HG03196 (cell line): ENCODE measurements at regions not wholly inside any gene's neighbourhood (a gene's known extent, or its start where the extent isn't known, plus 50 kb on each side); places are given as distances from the start of the nearest gene placed in this dataset.

Source experiments
- ATAC-seq: cut with Tn5 transposase; IDR thresholded peaks from one replicate; pipeline ENCODE4 v1.9.1; 2021; ENCODE audit not compliant: unreplicated experiment

DNA sequence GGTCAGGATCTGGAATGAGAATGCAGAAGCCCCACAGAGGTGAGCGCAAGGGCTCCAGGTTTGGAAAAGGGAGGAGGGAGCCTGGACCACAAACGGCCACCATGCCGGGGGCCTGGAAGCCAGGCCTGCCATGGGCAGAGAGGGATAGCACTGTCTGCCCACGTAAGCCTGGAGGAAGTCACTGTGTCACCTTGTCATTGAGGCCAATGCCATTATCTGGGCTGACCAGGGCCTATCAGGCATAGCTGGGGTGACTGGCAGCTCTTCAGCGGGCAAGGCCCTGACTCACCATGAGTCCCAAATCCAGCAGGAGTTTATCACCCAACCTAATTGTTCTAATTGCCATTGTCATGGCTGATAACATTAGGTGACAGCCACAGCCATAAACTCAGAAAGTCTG, 84.6 kb downstream of the MATN1 start:
- ATAC-seq: no peak

DNA sequence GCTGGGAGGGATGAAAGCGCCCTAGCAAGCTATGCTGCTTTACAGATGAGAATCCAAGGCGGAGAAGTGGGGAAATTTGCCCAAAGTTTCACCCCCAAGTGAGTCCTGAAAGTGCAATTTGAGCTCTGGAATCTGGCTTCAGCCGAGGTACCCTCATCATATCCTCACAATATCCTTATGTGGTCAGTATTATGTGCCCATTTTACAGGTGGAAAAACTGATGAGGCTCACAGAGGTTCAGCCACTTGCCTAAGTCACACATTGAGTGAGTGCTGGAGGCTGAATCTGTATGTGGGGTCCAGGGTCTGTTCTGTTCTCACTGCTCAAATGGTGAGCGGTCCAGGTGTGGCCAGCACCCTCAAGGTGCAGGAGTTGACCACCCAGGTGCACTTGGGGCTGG, 85.3 kb downstream of the MATN1 start:
- ATAC-seq: no peak

DNA sequence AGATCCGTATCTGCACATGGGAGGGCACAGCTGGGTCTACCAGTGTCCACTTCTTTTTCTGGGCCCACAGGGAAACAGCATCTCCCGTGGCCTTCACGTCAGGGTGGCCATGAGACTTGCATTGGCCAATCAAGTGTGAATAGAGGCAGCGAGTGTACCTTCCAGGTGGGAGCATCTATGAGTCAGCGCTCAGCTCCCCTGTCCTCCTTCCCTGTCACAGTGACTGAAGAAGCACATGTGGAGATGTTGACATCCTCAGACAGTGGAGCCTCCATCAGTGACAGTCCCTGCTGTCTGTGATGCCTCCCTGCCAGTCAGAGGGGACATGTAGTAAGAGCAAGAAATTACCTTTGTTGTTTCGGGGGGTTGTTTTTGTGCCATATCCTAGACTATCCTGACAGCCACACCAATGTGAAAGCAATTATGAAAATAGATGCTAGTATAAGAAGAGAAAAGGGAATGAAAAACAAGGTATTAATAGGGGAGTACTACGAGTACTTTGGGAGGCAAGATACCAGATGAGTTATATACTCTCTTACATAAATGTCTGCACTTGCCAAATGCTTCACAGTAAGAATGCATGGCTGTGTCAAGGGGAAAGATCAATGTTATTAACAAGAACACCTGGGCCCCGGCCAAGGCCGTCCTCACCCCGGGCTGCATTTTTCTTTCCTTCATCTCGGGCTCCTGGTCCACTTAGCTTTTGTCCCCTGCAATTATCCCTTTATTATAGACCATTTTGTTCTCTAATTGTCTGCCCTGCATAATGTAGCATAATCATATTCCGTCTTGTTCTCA, 86.0 kb downstream of the MATN1 start:
- no peak for ATAC-seq

- ATAC-seq: no peak
Measured at GRCh38 chr1:30636621-30637020, 86.8 kb downstream of the MATN1 start.

DNA sequence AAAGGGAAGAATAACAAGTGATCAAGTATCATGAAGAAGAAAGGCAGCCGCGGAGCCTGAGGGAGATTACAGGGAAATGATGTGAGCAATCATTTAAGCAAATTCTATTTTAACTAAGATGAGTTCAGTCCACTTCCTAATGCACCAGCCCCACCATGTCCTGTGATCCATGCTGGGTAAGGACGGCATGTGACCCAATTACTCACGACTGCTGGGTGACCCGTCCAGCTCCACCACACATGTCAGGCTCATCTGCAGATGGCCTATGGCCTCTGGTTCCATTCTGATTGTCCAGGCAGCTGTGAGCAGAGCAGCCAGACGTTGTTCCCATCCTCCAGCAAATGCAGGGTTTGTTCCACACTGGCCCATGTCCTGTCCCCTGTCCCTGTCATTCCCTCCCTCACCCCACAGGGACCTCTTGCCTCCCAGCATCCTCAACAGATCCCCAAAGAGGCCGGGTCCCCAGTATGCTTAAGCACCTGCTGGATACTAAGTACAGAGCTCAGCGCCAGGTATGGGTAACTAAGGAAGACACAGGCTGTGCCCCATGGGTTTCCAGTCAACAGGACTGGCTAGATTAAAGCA, 87.9 kb downstream of the MATN1 start:
- ATAC-seq: no peak

DNA sequence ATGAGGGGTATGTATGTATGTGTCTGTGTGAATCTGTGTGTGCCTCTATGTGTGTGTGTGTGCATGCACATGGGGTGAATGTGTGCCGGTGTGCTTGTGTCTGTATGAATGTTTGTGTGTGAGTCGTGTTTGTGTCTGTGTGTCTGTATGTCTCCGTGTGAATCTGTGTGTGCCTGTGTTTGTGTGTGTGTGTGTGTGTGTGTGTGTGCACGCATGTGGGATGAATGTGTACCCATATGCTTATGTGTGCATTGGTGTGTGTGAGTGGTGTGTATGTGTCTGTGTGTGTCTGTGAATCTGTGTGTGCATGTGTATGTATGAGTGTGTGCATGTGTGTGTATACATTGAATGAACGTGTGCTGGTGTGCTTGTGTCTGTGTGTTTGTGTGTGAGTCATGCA, 88.9 kb downstream of the MATN1 start:
- no peak for ATAC-seq

DNA sequence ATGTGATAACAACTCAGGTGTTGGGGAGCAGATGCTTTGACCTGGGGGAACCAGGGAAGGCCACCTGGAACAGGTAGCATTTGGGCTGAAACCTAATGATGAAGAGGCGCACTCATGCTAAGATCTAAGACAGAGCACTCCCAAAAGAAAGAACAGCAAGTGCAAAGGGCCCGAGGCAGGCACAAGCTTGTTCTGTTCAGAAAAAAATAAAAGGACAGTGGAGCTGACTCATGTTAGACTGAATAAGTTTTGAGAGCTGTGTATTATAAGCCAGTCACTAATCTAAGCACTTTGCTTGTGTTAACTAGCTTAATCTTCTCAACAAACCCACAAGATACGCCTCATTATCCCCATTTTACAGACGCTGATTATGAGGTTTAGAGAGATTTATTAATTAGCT, 90.1 kb downstream of the MATN1 start:
- ATAC-seq: no peak

DNA sequence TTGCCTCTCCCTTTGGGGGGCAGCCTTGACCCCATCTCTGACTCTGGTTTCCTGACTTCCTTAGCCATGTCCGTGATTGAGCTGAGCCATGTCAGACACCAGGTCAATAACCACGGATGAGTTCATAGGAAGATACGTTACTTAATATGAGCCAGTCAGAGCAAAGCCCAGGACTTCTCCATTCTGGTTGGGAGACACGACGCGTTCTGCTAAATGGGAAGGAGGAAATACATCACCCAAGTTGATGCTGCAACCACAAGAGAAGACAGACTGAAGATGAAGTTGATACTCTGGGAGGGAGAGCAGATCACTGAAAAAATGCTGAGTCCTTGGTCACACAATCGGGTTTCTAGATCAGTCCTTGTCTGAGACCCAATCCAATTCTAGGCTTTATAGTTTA, 90.9 kb downstream of the MATN1 start:
- ATAC-seq: no peak

DNA sequence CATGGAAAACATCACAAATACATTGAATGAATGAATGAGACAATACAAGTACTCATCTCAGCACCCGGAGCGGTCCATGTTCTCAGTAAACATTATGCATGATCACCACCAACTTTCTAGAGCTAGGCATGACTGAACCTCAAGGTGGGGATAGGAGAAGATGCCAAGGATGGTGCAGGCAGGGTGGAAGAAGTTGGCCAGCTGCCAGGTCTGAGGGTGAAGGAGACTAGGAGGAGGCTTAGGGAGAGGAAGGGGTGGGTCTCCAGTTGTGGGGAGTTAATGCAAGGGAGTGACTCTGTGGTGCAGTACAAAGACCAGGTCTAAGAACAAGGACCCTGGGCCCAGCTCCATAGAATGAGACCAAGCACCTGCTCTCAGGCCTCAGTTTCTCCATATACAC, 91.7 kb downstream of the MATN1 start:
- ATAC-seq: no peak

DNA sequence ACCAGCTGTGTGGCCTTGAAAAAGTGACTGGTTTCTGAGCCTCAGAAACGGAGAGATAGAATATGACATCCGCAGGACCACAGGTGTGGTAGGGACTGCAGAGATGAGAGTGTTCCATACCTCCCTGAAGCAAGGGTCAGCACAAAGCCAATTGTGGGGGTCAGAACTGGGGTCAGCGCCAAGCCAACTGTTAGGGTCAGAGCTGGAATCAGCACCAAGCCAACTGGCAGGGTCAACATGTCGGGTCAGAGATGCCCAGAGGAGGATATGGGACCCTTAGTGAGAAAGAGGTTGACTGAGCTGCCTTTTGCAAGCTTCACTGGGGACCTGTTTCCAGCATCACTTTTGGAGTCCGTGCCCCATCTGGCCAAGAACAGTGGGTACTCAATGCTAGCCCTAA, 93.9 kb downstream of the MATN1 start:
- ATAC-seq: no peak

- no peak for ATAC-seq
Measured at GRCh38 chr1:30627994-30628393, 95.4 kb downstream of the MATN1 start.

- no peak for ATAC-seq
Measured at GRCh38 chr1:30627206-30627605, 96.2 kb downstream of the MATN1 start.

GRCh38 chr1:30623431-30623830, 100.0 kb downstream of the MATN1 start:
- no peak for ATAC-seq

- ATAC-seq: no peak
Measured at GRCh38 chr1:30619619-30620018, 103.8 kb downstream of the MATN1 start.

DNA sequence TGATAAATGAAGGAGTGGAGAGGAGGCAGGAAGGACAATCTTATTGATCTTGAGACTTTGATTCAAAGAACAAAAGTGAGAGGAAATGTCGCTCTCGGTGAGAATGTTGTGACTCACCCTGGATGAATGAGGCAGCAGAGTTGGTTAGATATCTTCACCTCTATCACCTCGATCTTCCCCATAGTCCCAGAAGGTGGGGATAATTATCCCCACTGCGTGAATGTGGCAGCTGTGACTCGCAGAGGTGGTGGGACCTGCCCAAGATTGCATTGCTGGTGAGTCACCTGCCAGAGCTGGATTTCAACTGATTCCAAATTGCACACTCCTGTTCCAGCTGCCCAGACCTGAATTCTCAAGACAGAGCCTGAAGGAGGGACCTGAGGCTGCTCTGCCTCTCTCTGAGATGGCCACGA, 105.0 kb downstream of the MATN1 start:
- no peak for ATAC-seq

DNA sequence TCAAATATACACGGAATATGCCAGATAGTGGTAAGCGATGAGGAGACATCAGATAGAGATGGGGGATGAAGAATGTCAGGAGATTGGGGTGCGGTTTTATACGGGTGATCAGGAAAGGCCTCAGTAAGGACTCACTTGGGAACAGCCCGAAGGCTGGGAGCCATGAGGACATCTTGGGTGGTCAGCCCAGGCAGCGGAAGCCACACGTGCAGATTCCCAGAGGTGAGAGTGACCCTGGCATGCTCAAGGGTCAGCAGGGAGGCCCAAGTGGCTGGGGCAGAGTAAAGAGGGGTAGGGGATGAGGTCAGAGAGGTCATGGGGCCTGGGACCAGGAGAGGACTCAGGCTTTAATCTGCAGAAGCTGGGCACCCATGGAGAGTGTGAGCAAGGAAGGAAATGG, 106.6 kb downstream of the MATN1 start:
- no peak for ATAC-seq

- ATAC-seq: no peak
Measured at GRCh38 chr1:30615816-30616590, 107.4 kb downstream of the MATN1 start.

DNA sequence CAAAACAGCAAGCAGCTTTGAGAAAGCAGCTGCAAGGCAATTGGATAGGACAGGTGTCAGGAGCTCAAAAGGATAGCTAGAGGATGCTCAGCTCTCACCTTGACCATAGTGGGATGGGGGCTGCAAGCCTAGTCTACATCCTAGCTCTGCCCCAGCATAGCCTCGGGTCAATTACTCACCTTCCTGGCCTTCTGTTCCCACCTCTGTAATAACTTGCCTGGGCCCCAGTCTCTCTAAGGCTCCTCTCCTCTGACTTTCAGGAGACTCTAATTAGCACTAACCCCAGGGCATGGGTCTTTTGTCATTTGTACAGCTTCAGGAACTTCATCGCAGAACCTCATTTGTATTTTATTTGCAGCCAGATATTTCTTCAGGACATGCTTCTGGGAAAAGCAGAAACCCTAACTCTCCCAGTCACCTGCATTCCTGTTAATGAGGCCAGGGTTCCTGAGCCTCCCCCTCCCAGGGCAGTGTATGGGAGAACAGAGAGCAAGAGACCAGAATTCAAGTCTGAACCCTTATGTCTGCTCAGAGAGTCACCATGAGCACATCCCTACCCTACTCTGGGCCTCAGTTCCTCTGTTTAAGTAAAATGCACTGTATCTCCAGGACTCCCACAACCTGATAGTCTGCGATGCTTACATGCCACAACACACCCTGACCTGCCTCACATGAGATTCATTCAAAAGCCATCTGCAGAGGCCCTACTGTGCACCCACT, 108.1 kb downstream of the MATN1 start:
- no peak for ATAC-seq

GRCh38 chr1:30613188-30613587, 110.2 kb downstream of the MATN1 start:
- ATAC-seq: no peak

DNA sequence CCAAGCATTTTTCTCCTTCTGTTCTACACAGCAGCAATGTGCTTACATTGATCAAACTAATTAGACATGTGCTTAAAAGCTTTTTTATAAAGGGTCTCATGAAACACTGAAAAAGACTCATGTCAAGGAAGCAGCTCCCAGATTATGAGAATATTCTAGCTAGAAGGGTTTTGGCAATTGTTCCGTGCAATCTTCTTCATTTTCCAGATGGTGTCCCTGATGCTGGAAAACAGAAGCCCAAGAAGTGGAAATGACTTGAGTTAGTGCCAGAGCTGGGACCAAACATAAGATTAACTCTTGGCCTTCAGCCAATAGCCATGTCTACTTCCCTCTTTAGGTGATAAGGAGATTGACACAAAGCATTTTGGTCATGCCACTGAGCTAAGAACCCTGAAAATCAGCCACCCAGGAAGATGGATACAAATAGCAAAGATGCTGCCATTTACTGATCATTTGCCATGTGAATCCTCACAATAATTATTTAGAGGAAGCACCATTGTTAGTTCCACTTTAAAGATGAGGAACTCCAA, 110.8 kb downstream of the MATN1 start:
- no peak for ATAC-seq

DNA sequence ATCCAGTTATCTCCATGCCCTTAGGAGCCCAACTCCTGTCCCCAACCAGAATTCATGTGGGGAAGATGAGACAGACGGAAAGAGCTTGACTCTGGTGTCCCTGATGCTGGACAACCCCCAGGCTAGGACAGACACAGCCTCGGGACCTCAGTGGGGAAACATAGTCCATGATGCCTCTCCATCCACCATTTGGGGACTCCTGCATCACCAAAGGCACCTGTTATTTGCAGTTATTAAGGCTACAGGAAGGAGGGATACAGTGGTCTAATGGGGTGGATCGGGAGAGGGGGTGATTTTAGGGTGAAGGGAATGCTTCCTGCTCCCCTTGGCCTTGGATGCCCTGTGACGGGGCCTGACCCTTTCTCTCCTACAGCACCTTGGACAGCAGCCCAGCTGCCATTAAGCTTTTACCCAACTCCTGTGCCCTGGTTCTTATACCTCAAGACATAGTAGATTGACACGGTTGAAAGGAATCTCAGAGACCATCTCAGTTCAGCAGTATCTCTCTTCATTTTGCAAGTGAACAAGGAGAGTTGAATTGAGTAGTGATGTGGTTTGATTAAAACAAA, 111.6 kb downstream of the MATN1 start:
- no peak for ATAC-seq
